Erythroblast (primary cell): ENCODE measurements at regions not wholly inside any gene's neighbourhood (a gene's known extent, or its start where the extent isn't known, plus 50 kb on each side); places are given as distances from the start of the nearest gene placed in this dataset.
A peak's percentile ranks its signal among the peaks of the same experiment; 100 is the strongest.
"Not testable (repeated sequence)": the region's sequence is repeated elsewhere in the genome, so short reads cannot be mapped to it uniquely, and the experiment has no call there.

Source experiments
- DNase-seq, 2 experiments: peaks; one replicate each; lab custom pipeline; 2025; lab: John Stamatoyannopoulos, UW
- GATA1 ChIP-seq: IDR thresholded peaks from 2 replicates; pipeline ENCODE4 v1.6.1; 2011; ENCODE audit warnings: low read depth, mild to moderate bottlenecking, control low read depth, low read length, moderate library complexity
- POLR2A ChIP-seq: IDR thresholded peaks from 2 replicates; pipeline ENCODE4 v1.6.1; 2011; ENCODE audit warnings: mild to moderate bottlenecking, low read length

DNA sequence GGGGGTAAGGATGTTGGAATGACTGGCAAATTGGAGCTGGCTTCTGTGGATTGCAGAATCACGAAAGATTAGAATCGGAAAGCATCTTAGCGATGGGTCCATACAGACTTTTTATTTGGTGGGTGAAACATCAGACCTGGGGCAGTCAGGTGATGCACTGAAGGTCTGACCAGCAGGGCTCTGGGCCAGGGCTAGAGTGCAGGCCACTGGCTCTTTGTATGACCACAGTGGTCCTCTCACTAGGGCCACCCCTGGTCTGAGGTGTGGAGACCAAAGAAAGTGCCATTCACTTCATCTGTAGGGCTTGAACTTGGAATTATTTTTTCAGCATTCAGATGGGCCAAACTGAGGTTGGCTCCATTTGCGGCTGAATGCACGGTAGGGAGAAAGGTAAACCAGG lies 306.4 kb downstream of the RPS6KC1 start:
- no peak for DNase-seq

DNA sequence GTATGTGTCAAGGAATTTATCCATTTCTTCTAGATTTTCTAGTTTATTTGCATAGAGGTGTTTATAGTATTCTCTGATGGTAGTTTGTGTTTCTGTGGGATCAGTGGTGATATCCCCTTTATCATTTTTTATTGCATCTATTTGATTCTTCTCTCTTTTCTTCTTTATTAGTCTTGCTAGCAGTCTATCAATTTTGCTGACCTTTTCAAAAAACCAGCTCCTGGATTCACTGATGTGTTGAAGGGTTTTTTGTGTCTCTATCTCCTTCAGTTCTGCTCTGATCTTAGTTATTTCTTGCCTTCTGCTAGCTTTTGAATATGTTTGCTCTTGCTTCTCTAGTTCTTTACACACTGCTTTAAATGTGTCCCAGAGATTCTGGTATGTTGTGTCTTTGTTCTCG lies 307.3 kb downstream of the RPS6KC1 start:
- not testable (repeated sequence) for DNase-seq

More for the DNA sequence above, 306.4 kb downstream of the RPS6KC1 start:
- TF ChIP-seq GATA1: no peak
- no peak for TF ChIP-seq POLR2A

DNA sequence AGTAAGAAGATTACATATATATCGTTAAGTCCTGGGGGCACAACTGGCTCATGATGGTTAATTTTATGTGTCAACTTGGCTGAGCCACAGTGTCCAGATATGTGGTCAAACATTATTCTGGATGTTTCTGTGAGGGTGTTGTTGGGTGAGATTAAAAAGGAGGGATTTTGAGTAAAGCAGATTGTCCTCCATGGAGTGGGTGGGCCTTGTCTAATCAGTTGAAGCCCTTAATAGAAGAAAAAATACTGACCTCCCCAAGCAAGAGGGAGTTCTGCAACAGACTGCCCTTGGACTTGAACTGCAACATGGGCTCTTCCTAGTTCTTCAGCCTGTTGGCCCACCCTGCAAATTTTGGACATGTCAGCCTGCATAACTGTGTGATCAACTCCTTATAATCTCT lies 311.6 kb downstream of the RPS6KC1 start:
- DNase-seq: no peak
- no peak for TF ChIP-seq POLR2A
- TF ChIP-seq GATA1: no peak

DNA sequence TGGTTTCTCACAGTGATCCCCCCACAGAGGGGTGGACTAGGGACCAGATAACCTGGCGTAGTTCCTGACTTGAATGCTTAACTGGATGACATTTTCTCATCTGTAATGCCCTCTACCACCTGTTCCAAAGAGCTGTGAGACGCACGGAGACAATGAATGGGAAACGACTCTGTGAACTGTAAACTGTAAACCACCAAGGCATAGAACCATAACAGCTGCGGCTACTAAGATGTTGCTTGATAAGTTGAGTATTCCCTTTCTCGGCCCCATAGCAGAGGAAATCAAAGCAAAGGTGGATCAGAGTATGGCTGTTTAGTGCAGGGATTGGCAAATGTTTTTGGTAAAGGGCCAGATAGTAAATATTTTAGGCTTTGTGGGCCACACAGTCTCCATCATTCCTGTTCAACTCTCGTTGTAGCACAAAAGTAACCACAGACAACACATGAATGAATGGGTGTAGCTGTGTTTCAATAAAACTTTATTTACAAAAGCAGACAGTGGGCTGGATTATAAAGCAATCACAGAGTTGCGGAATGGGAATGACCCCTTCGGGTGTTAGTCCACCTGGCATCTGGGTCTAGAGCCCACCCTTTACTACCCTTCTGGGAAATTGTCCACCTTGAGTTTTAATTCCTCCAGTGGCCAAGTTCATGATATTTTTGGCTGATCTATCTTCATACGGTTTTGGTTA lies 315.2 kb downstream of the RPS6KC1 start:
- TF ChIP-seq POLR2A: no peak
- no peak for TF ChIP-seq GATA1
- no peak for DNase-seq

DNA sequence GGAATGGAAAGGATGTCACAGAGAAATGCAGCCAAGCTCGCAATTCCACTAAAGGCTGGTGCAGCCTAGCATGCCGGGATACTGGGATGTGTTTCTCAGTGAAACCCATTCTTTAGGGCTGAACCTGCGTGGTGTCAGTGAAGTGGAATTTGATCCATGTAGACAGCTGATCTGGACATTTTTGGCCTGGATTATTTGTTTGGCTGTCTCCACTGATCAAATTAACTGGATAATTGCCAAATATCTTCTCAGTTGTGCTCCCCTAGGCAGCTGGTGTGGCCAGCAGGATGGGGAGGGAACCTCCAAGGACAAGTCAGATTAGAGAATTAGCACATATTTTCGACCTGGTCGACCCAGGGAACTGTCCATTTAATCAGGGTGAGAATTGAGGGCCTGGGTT lies 318.4 kb downstream of the RPS6KC1 start:
- TF ChIP-seq GATA1 (no peak), POLR2A (no peak)
- no peak for DNase-seq

DNA sequence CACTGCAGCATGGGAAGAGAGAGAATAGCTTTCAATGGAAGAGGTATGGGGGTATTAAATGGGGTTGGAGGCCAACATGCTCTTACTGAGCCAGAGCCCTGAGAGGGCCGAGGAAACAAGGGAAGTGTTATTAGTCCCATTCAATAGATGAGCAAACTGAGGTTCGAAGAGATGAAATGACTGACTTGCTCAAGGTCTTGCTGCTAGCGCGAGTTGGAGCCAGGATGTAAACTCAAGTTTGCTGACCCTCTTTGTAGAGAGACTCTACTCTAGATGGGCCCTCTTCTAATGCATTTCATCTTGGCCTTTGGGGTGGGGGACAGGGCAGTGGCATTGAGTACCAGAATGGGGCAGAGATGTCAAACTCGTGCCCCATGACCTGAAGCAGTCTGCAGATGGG lies 319.5 kb downstream of the RPS6KC1 start:
- no peak for TF ChIP-seq POLR2A
- no peak for TF ChIP-seq GATA1
- DNase-seq: no peak

DNA sequence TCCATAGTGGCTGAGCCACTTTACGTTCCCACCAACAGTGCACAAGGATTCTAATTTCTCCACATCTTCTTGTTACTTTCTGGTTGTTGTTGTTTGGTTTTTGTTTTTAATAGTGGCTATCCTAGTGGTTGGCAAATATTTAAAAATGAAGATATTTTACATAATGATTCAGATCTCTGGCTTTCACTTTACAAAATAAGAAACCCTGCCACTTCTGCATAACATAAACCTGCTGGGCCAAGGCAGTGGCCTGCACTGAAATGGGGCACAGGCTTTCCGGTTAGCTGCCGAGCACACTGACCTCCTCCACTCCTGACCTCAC lies 320.4 kb downstream of the RPS6KC1 start:
- TF ChIP-seq POLR2A (no peak), GATA1 (no peak)
- DNase-seq: no peak

DNA sequence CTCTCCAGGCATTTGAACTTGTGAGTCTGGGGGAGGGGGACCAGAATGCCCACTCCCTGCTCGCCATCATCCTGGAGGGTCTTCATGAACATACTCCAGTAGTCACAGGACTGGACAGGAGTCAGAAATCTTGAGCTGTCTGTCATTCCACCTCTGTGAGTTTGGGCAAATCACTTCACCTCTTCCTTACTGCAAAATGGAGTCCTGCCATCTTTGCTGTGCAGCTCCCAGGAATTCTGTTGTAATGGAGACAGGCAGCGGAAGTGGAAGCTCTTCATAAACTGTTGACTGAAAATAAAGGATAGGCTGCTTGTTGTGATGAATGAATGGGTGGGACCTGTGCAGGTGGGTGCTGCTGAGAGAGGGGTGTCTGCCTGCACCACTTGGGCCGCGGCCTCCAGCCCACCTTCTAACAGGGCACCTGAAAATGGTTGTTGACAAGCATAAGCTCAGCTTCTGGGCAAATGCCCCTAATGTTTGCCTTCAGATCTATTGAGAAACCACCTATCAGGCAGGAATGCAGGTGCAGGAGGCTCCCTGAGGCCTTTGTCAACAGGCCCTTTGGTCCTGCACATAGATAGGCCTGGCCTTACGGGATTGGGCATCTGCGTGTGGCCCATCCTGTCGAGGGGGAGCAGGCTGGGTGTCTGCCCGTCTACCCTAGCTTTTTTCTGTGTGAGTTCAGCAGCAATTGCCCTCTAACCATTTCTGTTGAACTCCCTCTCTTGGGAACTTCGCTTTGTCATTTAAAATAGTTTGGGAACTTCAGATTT lies 321.0 kb downstream of the RPS6KC1 start:
- no peak for DNase-seq

DNA sequence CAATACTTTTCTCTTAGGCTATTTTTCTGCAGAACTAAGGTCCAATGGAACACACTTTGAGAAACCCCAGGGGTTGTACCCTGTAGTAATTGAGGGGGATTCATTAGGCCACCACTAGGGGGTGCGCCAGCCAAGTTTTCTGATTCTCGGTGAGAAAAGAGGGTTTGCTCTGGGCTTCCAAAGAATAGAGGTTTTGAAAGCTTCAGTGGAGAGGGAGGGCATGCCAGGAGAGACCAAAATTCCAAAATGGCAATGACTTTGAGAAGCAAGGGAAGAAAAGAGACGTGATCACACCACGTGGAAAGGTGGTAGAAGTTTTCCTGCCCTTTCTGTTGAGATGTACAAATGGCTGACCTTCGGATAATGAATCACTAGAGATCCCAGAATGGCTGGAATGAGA lies 323.3 kb downstream of the RPS6KC1 start:
- peak; percentile 33 to 62 for DNase-seq
- TF ChIP-seq POLR2A (no peak), GATA1 (no peak)

More for the DNA sequence above, 321.0 kb downstream of the RPS6KC1 start:
- no peak for TF ChIP-seq POLR2A
- TF ChIP-seq GATA1: no peak

DNA sequence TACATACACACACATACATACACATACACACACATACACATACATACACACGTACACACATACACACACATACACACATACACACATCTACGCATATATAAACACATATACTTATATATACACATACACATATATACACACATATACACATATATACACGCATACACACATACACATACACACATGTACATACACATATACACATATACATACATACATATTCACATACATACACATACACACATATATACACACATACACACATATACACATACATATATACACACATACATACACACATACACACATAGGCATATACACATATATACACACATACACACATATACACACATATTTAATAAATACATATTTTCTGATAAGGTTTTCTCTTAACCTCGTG lies 324.0 kb downstream of the RPS6KC1 start:
- TF ChIP-seq POLR2A (no peak), GATA1 (no peak)
- no peak for DNase-seq

DNA sequence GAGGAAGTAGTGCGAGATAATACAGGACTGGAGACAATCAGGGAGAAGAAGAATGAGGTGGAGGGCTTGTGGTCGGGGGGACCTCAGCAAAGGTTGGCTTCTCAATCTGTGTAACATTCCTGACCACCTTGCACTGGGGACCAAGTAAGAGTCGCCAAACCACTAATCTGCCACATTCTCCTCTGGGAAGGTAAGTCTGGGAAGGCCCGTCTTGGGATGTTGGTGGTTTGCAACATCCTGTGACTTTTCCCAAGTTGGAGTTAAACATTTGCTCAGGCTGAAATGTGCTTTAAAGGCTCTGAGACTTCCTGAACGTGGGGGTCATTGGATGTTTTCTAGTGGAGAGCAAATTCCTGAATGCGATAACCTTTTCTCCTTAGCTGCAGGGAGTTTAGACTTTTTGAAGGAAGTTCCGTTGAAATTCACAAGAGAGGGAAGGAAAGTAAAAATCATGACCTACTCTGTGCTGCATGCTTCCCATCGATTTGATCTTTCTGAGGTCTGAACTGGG lies 325.9 kb downstream of the RPS6KC1 start:
- DNase-seq: no peak
- TF ChIP-seq POLR2A (no peak), GATA1 (no peak)

DNA sequence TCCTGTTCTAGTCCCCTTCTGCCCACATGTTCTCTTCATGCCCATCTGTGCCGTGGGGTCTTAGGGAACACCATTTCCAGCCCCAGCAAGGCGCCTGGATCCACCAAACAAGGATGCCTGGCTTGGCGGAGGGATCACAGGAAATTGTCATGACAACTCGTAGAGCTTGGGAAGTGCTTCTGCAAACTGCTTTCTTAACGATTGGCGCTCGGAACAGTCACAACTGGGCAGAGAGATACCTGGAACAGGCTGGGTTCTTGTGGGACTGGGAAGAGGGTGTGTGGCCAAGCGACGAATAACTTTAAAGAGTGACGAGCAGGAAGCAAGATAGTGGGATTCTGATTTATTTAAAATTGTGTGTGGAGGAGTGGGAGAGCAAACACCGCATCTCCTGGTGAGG lies 329.8 kb downstream of the RPS6KC1 start:
- no peak for TF ChIP-seq POLR2A
- TF ChIP-seq GATA1: no peak
- no peak for DNase-seq

DNA sequence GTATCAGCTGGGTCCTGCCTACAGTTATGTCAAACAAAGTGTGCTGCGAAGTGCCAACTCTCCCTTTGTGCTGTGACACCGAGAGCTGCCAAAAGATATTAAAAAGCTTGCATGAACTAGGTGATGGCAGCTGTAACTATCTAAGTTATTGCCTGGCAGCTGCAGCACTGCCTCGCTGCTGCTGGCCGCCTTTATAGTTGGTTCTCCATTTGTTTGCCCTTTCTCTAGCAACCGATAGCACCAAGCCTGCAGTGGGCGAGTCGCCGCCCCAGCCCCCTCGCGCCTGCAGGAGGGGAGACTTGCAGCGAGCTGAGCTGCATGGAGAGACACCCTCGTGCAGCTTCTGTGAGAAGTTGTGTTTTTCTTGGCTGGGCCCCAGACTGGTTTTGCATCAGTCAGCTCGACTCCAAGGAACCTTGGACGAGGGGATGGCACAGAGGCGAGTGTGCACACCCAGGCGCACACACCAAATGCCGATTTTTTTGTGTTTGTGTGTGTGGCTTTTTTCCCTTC lies 330.6 kb downstream of the RPS6KC1 start:
- DNase-seq: no peak
- TF ChIP-seq POLR2A: no peak
- no peak for TF ChIP-seq GATA1

DNA sequence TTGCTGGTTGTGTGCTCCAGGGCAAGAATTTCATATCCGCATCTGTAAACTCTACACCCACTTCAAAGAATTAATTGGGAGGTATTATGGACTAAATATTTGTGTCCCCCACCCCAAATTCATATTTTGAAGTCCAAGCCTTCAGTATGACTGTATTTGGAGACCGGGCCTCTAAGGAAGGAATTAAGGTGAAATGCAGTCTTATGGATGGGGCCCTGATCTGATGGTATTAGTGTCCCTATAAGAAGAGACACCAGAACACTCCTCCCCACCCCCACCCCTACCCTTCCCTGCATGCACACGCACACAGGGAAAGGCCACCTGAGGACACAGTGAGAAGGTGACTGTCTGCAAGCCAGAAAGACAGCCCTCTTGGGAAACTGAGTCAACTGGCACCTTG lies 332.4 kb downstream of the RPS6KC1 start:
- TF ChIP-seq POLR2A (no peak), GATA1 (no peak)
- DNase-seq: no peak
